H1 (cell line): ENCODE measurements at regions not wholly inside any gene's neighbourhood (a gene's known extent, or its start where the extent isn't known, plus 50 kb on each side); places are given as distances from the start of the nearest gene placed in this dataset.
"Not testable (repeated sequence)": the region's sequence is repeated elsewhere in the genome, so short reads cannot be mapped to it uniquely, and the experiment has no call there.

Source experiments
- CTCF ChIA-PET: fragments of 300-600 bp; sonication (Branson Sonifier 250); formaldehyde crosslinking; loops from one replicate; lab custom pipeline; 2021; ENCODE audit not compliant: partially characterized antibody; lab: Charles Lee
- POLR2A ChIA-PET: fragments of 300-600 bp; sonication (Branson Sonifier 250); formaldehyde crosslinking; loops from one replicate; lab custom pipeline; 2021; ENCODE audit warnings: inconsistent platforms; ENCODE audit not compliant: partially characterized antibody; lab: Charles Lee
- DNase-seq, 2 experiments: peaks; one replicate each; pipeline versions ENCODE4 v3.0.0 to v3.0.0-alpha.2; 2010 to 2022; ENCODE audit warnings: low spot score in 2 of 2, low read depth in 1 of 2, mixed read lengths in 1 of 2
- FAIRE-seq: peaks from 2 replicates; lab custom pipeline; 2011; peaks lifted over from hg19 to GRCh38; lab: Jason Lieb, UNC
- H2AFZ ChIP-seq: 2 replicates; pipeline ENCODE4 v1.8.1; 2012; ENCODE audit warnings: low read length, inconsistent platforms
- H2AK5ac ChIP-seq: 2 replicates; pipeline ENCODE4 v1.6.1; 2013; ENCODE audit warnings: low read depth, low read length
- H2BK120ac ChIP-seq: replicated peaks from 2 replicates; pipeline ENCODE3; 2013; ENCODE audit warnings: low read depth, low read length, inconsistent platforms
- H2BK12ac ChIP-seq: 2 replicates; pipeline ENCODE4 v1.6.1; 2013; ENCODE audit warnings: low read depth, low read length
- H2BK15ac ChIP-seq: 2 replicates; pipeline ENCODE4 v1.6.1; 2013; ENCODE audit warnings: low read length
- H2BK20ac ChIP-seq: 2 replicates; pipeline ENCODE4 v1.6.1; 2013; ENCODE audit warnings: low read length
- H2BK5ac ChIP-seq: 2 replicates; pipeline ENCODE4 v1.6.1; 2013; ENCODE audit warnings: low read depth, low read length
- H3K14ac ChIP-seq: 2 replicates; pipeline ENCODE4 v1.6.1; 2013; ENCODE audit warnings: inconsistent platforms; ENCODE audit not compliant: insufficient read length
- H3K18ac ChIP-seq: 2 replicates; pipeline ENCODE4 v1.6.1; 2013; ENCODE audit warnings: low read length; ENCODE audit errors: extremely low read depth
- H3K23ac ChIP-seq: 2 replicates; pipeline ENCODE4 v1.6.1; 2013; ENCODE audit warnings: inconsistent platforms; ENCODE audit not compliant: insufficient read length
- H3K23me2 ChIP-seq: 2 replicates; pipeline ENCODE4 v1.6.1; 2013; ENCODE audit warnings: low read depth, low read length
- H3K27ac ChIP-seq: 2 replicates; pipeline ENCODE4 v1.6.1; 2011; ENCODE audit warnings: low read depth, low read length, inconsistent platforms
- H3K27me3 ChIP-seq, 4 experiments: replicated peaks in 1 of 4; 1 replicate in 1 of 4; 2 replicates in 3 of 4; pipeline versions ENCODE4 v1.6.1 to v1.8.1; 2011 to 2013; ENCODE audit warnings: low read length in 3 of 4, mild to moderate bottlenecking in 3 of 4, inconsistent platforms in 2 of 4, mixed read lengths in 2 of 4, moderate library complexity in 1 of 4; ENCODE audit not compliant: control insufficient read depth in 3 of 4, insufficient read depth in 3 of 4; ENCODE audit errors: extremely low read depth in 1 of 4
- H3K36me3 ChIP-seq, 4 experiments: 2 replicates each; pipeline versions ENCODE4 v1.6.1 to v1.8.1; 2011 to 2013; ENCODE audit warnings: mild to moderate bottlenecking in 4 of 4, low read length in 3 of 4, moderate library complexity in 2 of 4, control low read depth in 1 of 4, inconsistent platforms in 1 of 4; ENCODE audit not compliant: insufficient read depth in 4 of 4, control insufficient read depth in 2 of 4
- H3K4ac ChIP-seq: replicated peaks from 2 replicates; pipeline ENCODE3; 2013; ENCODE audit warnings: low read length, low read depth, mixed read lengths, inconsistent platforms; ENCODE audit not compliant: insufficient read length
- H3K4me1 ChIP-seq, 4 experiments: replicated peaks in 1 of 4; 1 replicate in 1 of 4; 2 replicates in 3 of 4; pipeline versions ENCODE4 v1.6.1 to v1.8.1; 2011 to 2013; ENCODE audit warnings: low read length in 3 of 4, inconsistent platforms in 2 of 4, mixed read lengths in 1 of 4; ENCODE audit not compliant: insufficient read depth in 4 of 4, control insufficient read depth in 3 of 4
- H3K4me2 ChIP-seq, 2 experiments: 2 replicates each; pipeline versions ENCODE4 v1.6.1 to v1.8.1; 2011 to 2013; ENCODE audit warnings: low read depth in 2 of 2, low read length in 2 of 2, control low read depth in 1 of 2, inconsistent platforms in 1 of 2, mild to moderate bottlenecking in 1 of 2; ENCODE audit not compliant: insufficient read depth in 1 of 2
- H3K4me3 ChIP-seq, 4 experiments: fragments of 200-600, 300-600 bp in 1 of 4; sonication (generic), shearing (Covaris generic), sonication (Bioruptor Twin) in 1 of 4; 2 replicates each; pipeline versions ENCODE4 v1.5.1 to v1.8.1; 2011 to 2016; ENCODE audit warnings: low read length in 4 of 4, low read depth in 3 of 4, control low read depth in 2 of 4, inconsistent platforms in 2 of 4, mild to moderate bottlenecking in 2 of 4, mixed read lengths in 1 of 4, moderate library complexity in 1 of 4; ENCODE audit not compliant: insufficient read depth in 2 of 4; ENCODE audit errors: extremely low read depth in 1 of 4
- H3K56ac ChIP-seq: replicated peaks from 2 replicates; pipeline ENCODE3; 2013; ENCODE audit warnings: low read depth, mild to moderate bottlenecking, mixed read lengths, low read length, inconsistent platforms; ENCODE audit not compliant: insufficient read length
- H3K79me1 ChIP-seq: 2 replicates; pipeline ENCODE4 v1.6.1; 2013; ENCODE audit warnings: low read depth, low read length, control low read depth
- H3K79me2 ChIP-seq, 2 experiments: 2 replicates each; pipeline versions ENCODE4 v1.6.1 to v1.8.1; 2012 to 2013; ENCODE audit warnings: low read length in 2 of 2, mild to moderate bottlenecking in 2 of 2, inconsistent platforms in 1 of 2; ENCODE audit not compliant: insufficient read depth in 2 of 2, control insufficient read depth in 1 of 2
- H3K9ac ChIP-seq, 4 experiments: replicated peaks in 1 of 4; 1 replicate in 1 of 4; 2 replicates in 3 of 4; pipeline versions ENCODE4 v1.6.1 to v1.8.1; 2011 to 2013; ENCODE audit warnings: low read depth in 3 of 4, low read length in 3 of 4, control low read depth in 2 of 4, mild to moderate bottlenecking in 2 of 4, moderate library complexity in 2 of 4, inconsistent platforms in 1 of 4; ENCODE audit errors: extremely low read depth in 1 of 4
- H3K9me3 ChIP-seq, 2 experiments: 2 replicates each; pipeline versions ENCODE4 v1.6.1 to v1.8.1; 2012 to 2013; ENCODE audit warnings: mild to moderate bottlenecking in 2 of 2, moderate library complexity in 2 of 2, control low read depth in 1 of 2, inconsistent platforms in 1 of 2, low read depth in 1 of 2, low read length in 1 of 2, mixed read lengths in 1 of 2; ENCODE audit not compliant: insufficient read depth in 2 of 2
- H4K20me1 ChIP-seq, 2 experiments: replicated peaks in 1 of 2; 2 replicates each; pipeline versions ENCODE3 to v1.8.1; 2011 to 2013; ENCODE audit warnings: inconsistent platforms in 2 of 2, low read length in 2 of 2, mild to moderate bottlenecking in 1 of 2; ENCODE audit not compliant: insufficient read depth in 2 of 2, control insufficient read depth in 1 of 2
- H4K5ac ChIP-seq: 2 replicates; pipeline ENCODE4 v1.6.1; 2013; ENCODE audit warnings: low read length, low read depth, mixed read lengths, inconsistent platforms; ENCODE audit not compliant: insufficient read length
- H4K8ac ChIP-seq: 2 replicates; pipeline ENCODE4 v1.8.0; 2013; ENCODE audit warnings: mild to moderate bottlenecking, moderate library complexity, low read length, inconsistent platforms; ENCODE audit not compliant: insufficient read depth; ENCODE audit errors: extremely low read depth
- H4K91ac ChIP-seq: replicated peaks from 2 replicates; pipeline ENCODE3; 2013; ENCODE audit warnings: low read length, mixed read lengths, inconsistent platforms; ENCODE audit not compliant: insufficient read length
- WGBS, 2 experiments: shearing (Covaris generic) in 1 of 2; methylation state at CpG; one replicate each; pipeline versions ENCODE4 v1.1.6 to v1.1.7; 2013 to 2015; ENCODE audit warnings: low lambda C conversion rate in 2 of 2, mixed read lengths in 2 of 2, inconsistent platforms in 1 of 2, low coverage in 1 of 2, missing lambda C conversion rate in 1 of 2; ENCODE audit not compliant: insufficient replicate concordance in 2 of 2, insufficient coverage in 1 of 2, insufficient read length in 1 of 2; ENCODE audit errors: extremely low coverage in 1 of 2, missing lambda C conversion rate in 1 of 2; 5-methylcytosine and 5-hydroxymethylcytosine counted together

GRCh38 chr2:88503359-88503662 is 50.8 kb upstream of the FOXI3 start:
- peak overlapping the region in 1 of 4 experiments; percentile 34; a peak in 1 of 8 replicates for H3K4me3 ChIP-seq

More at GRCh38 chr2:88503359-88503662, 50.8 kb upstream of the FOXI3 start:
- H4K8ac ChIP-seq, H2BK20ac ChIP-seq, H3K14ac ChIP-seq, H4K20me1 ChIP-seq, H3K23ac ChIP-seq, H3K79me1 ChIP-seq, H3K18ac ChIP-seq, DNase-seq, H3K27me3 ChIP-seq, H3K9me3 ChIP-seq, H3K23me2 ChIP-seq, H3K36me3 ChIP-seq, FAIRE-seq, H2AFZ ChIP-seq, H2BK120ac ChIP-seq, H3K27ac ChIP-seq, H4K91ac ChIP-seq, H4K5ac ChIP-seq, H2BK5ac ChIP-seq, H3K4me1 ChIP-seq, H3K56ac ChIP-seq, H2BK12ac ChIP-seq, H2BK15ac ChIP-seq, H3K4ac ChIP-seq, H3K9ac ChIP-seq, H2AK5ac ChIP-seq, H3K79me2 ChIP-seq: not testable (repeated sequence)
- peak overlapping the region in 1 of 2 experiments; percentile 46; a peak in 3 of 4 replicates for H3K4me2 ChIP-seq
- WGBS, 2 experiments: 66% methylated on average over 19 of the region's 19 CpGs; no CpG with 5 or more reads in 1 of the 2 experiments
- CTCF ChIA-PET: interaction anchor here (0.6 to 5.2 kb wide), 10 partner anchors 11 to 312 kb away, joined by 3 to 29 read pairs (median 4); no protein-coding TSS in a partner anchor
- POLR2A ChIA-PET: interaction anchor here (0.9 to 1.4 kb wide), 4 partner anchors 11 to 57 kb away, joined by 3 to 4 read pairs (median 4); no protein-coding TSS in a partner anchor
